Right ventricle myocardium superior (tissue), 1 donor: ENCODE measurements at regions not wholly inside any gene's neighbourhood (a gene's known extent, or its start where the extent isn't known, plus 50 kb on each side); places are given as distances from the start of the nearest gene placed in this dataset.

ENCODE experiments used
- ATAC-seq: fragments of 200-7000 bp; cut with Tn5 transposase; one replicate; pipeline ENCODE4 v1.9.1; 2020; ENCODE audit warnings: mild to moderate bottlenecking; ENCODE audit not compliant: poor library complexity
- DNase-seq: peaks from one replicate; pipeline ENCODE4 v3.0.0-alpha.2; 2020
- intact Hi-C: fragments of 100-400 bp; cut with DNase I; formaldehyde crosslinking; loops from one replicate; pipeline ENCODE4 v1.11.2; 2022
- donor health status: DM: no; HTN: yes; CAD: no; lungs with severe emphysema.

DNA sequence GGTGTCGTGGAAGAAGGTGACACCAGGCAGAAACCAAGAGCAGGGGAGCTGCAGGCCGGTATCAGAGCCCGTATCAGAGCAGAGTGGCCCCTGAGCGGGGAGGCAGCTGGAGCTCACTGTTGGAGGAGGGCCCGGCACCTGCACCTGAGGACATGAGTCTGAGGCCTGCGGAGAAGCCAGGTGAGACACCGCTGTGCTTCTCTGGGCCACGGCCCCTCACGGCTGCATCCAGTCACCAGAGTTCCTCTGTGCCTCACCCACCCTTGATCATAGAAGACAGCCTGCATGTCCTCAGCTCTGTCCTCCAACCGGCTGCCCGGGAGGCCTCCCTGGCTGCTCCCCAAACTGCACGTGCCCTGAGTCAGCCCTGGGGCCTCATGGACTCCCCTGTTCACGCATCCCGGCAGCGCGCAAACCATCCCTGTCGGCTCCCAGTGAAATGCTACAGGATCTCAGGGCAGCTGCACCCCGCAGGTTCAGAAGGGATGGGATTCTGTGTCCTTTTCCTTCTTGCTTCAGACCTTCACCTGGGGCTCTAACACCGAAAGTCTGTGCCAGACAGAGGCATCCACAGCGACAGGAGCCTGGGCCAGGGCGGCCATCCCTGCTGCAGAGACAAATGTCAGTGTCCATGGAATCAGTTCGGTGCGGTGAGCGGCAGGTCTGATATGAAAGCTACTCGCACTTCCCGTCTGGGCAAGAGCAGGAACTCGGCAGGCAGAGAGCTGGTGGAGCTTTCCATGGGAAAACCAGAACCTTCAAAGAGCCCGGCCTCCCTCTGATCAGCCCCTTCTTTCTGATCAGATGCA, 111.9 kb upstream of the FAM20C start:
- DNase-seq (peak; percentile 30), ATAC-seq (no peak)
- intact Hi-C loops: no loop called here

- DNase-seq (peak; percentile 18), ATAC-seq (no peak)
- intact Hi-C loops: no loop called here
These were observed 111.1 kb upstream of the FAM20C start for GRCh38 chr7:81068-81925.

DNA sequence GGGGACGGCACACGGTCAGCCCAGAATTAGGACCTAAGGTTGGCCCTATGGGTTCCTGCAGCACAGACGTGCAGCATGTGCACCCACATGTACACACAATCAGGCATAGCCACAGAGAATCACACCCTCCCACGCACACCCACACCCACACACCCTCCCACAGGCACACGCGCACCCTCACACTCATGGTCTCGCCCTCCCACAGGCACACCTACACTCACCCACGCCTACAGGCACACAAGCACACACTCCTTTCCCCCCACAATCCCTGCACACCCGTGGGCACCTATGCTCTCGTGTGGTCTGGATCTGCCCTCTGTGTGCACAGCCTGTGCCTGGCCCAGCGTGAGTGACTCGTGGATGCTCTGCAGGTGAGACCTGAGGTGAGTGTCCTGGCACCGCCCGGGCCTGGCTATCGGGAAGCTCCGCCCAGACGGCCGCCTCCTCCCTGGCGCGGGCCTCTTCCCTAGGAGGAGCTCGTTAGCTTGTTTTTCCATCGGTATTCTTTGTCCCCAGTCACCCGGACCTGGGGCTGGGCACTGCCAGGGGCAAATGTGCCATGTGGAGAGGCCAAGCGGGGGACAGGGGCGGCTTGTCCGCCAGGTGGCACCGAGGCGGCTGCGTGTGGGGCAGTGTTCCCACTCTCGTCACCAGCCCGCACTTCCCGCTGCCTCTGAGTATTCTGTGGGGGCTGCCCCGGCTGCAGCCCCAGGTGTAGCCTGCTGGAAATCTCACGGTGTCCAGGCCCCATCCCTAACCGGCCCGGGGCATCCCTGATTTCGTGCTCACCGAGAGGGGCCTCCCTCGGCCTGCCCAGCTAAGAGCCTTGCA, 110.2 kb upstream of the FAM20C start:
- ATAC-seq (no peak), DNase-seq (peak; percentile 35)
- intact Hi-C loops: no loop called here

DNA sequence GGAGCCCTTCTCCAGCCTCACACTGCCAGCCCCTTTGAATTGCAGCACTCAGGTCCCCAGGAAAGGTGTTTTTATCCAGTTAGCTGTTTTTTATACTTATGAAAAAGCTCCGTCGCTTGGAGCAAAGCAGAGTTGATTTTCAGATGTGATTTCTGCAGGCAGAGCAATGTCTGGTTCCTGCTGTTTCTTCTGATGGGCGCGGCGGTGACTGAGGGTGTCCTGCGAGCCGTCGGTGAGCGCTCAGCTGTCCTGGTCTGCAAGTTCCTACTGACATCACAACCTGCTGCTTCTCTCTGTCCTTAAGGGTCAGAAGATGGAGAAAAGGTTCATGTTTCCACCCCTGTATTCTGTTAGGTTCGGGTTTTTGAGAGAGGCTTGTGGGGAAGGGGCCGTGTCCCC, 109.6 kb upstream of the FAM20C start:
- DNase-seq: no peak
- ATAC-seq: no peak
- intact Hi-C loops: no loop called here

GRCh38 chr7:83441-83840, 108.9 kb upstream of the FAM20C start:
- ATAC-seq: no peak
- DNase-seq: peak; percentile 50
- intact Hi-C loops: no loop called here

DNA sequence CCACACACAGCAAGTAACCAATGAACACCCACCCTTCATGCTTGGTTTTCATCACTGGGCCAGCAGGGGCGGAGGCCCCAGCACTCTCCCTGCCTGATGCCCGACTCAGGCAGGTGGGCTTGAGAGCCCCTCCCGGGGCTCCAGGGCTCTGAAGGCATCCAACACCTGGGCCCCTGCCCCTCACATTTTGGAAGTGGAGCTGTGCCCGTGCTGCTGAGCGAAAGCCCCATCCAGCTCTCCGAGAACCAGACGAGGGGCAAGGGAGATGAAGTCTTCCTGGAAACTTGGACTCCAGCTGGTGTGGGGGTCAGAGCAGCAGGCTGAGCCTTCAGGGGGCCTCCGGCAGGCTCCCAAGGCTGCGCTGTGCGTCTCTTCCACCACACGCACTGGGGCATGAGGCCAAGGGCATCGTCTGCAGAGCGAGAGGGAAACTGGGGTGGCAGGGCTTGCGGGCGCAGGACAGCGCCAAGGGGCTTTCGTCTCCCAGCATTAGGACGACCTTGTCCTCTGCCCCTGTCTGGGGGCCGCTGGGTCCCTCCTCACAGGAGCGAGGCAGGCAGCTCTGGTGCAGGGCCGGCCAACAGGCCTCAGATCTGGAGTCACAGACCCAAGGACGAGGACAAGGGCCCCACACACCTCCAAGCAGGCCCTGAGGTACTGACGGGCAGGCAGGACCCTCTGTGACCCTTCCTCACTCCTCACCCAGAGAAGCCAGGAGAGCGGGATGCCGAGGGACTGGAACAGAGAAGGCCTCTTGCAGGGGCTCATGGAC, 108.3 kb upstream of the FAM20C start:
- intact Hi-C loops: no loop called here
- peak; percentile 21 for DNase-seq
- no peak for ATAC-seq

DNA sequence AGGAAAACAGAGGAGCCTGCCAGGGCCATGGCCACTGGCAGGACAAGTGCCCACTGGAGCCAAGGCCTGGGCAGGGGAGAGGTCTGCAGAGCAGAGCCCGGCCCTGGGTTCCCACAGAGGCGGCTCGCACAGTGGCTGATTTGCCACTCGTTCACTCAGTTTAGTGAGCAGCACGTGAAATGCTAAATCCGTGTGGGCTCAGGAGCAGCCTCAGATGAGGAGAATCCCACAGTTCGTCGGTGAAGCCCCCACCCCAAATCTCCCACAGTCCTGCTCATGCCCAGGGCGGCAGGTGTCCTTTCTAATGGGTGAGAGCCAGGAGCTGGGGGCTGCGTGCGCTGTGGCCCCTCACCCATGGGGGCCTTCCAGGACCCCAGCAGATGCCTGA, 107.7 kb upstream of the FAM20C start:
- DNase-seq (no peak), ATAC-seq (no peak)
- intact Hi-C loops: no loop called here

- ATAC-seq: peak; percentile 72
- DNase-seq: peak; percentile 53
- intact Hi-C loops: no loop called here
These were observed 107.1 kb upstream of the FAM20C start for GRCh38 chr7:85074-85882.

- intact Hi-C loops: no loop called here
- DNase-seq (no peak), ATAC-seq (no peak)
These were observed 106.4 kb upstream of the FAM20C start for GRCh38 chr7:85883-86515.

GRCh38 chr7:86629-87028, 105.7 kb upstream of the FAM20C start:
- intact Hi-C loops: no loop called here
- DNase-seq: no peak
- no peak for ATAC-seq

- intact Hi-C loops: no loop called here
- ATAC-seq: no peak
- DNase-seq: peak; percentile 33
These were observed 105.3 kb upstream of the FAM20C start for GRCh38 chr7:87047-87446.

DNA sequence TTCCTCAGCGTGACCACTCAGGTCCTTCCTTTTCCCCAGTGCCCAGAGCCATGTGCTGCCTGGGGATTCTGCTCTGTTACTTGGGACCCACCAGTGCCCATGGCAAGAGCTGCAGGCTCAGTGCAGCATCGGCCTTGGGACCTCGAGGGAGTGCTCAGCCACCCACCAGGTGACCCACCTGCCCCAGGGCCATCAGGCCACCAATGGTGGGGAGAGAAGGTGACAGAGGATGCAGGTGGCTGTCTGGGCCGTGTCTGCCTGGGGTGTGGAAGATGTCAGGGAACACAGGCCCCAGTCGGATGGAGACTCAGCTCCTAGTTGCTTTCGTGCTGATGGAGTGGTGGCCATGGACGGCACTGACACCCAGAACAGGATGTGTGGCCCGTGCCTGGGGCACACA, 104.7 kb upstream of the FAM20C start:
- ATAC-seq (no peak), DNase-seq (peak; percentile 24)
- intact Hi-C loops: no loop called here

GRCh38 chr7:88095-88926, 104.1 kb upstream of the FAM20C start:
- intact Hi-C loops: no loop called here
- ATAC-seq (no peak), DNase-seq (no peak)

DNA sequence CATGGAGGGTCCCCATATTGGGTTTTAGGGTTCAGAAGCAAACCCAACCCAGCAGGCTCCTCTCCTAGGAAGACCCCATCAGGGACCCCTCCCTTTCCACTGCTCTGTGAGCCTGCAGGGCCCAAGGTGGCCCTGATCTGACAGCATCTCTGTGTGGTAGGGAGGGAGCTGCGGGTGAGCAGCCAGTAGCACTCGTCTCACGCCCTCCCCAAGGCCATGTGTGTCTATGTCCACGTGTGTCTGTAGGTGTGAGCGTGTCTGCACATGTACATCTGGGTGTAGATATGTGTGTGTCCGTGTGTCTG, 103.5 kb upstream of the FAM20C start:
- ATAC-seq (no peak), DNase-seq (no peak)
- intact Hi-C loops: no loop called here

DNA sequence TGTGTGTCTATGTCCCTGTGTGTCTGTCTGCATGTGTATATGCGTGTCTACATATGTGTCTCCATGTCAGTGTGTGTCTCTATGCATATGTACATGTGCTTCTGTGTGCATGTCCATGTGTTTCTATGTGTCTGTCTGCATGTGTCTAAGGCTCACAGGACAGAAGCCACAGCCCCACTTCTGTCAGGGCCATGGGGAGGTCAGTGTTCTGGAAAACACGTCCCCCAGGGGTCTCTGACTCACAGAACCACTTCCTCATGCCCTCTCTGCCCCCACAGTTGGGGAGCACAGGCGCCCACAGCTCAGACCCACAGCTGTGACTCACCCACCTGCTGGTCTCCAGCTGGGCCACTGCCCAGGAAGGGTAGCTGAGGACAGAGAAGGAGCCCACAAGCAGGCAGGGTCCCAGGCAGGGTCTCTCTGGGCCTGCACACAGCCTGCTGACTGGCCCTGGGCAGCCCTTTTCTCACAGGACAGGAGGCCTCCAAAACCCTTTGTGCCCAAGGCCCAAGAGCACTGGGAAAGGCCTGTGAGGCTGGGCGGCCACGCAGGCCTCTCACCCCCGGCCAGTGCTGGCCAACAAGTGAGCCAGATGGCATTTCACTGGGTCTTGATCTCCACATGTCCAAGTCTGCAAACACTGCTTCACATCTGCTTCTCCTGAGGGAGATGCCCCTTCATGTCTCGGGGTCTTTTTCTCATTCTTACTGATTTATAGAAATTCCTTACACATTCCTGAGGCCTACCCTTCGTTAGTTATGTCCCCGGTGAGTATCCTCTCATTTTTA, 102.9 kb upstream of the FAM20C start:
- ATAC-seq: peak; percentile 59
- intact Hi-C loops: no loop called here
- peak; percentile 77 for DNase-seq
